Naive thymus-derived CD4-positive, alpha-beta T cell (primary cell): ENCODE measurements at regions not wholly inside any gene's neighbourhood (a gene's known extent, or its start where the extent isn't known, plus 50 kb on each side); places are given as distances from the start of the nearest gene placed in this dataset.
"Not testable (repeated sequence)": the region's sequence is repeated elsewhere in the genome, so short reads cannot be mapped to it uniquely, and the experiment has no call there.

ENCODE experiments used
- ATAC-seq: fragments of 150-1000 bp; cut with Tn5 transposase; 2 replicates; pipeline ENCODE4 v1.10.0; 2021; ENCODE audit warnings: mild to moderate bottlenecking, moderate library complexity
- CTCF ChIA-PET: fragments of 350-600 bp; sonication (Branson Sonifier 250); formaldehyde crosslinking; loops from one replicate; lab custom pipeline; 2021; ENCODE audit warnings: antibody characterized with exemption; lab: Charles Lee
- POLR2A ChIA-PET: fragments of 350-600 bp; sonication (Branson Sonifier 250); formaldehyde crosslinking; loops from one replicate; lab custom pipeline; 2021; ENCODE audit warnings: antibody characterized with exemption, inconsistent platforms; lab: Charles Lee
- DNase-seq, 9 donors: peaks; one replicate each; pipeline versions ENCODE4 v3.0.0 to v3.0.0-alpha.2; 2020 to 2022; ENCODE audit warnings: mixed read lengths in 1 of 9
- H3K27ac ChIP-seq: one replicate; pipeline ENCODE4 v1.7.0; 2013; ENCODE audit warnings: mild to moderate bottlenecking, low read depth, low read length, moderate library complexity
- H3K27me3 ChIP-seq, 2 donors: one replicate each; pipeline ENCODE4 v1.7.0; 2013; ENCODE audit warnings: low read length in 2 of 2, mild to moderate bottlenecking in 2 of 2, moderate library complexity in 2 of 2; ENCODE audit not compliant: control insufficient read depth in 2 of 2, insufficient read depth in 2 of 2
- H3K36me3 ChIP-seq, 3 experiments: 1 replicate in 2 of 3; 2 replicates in 1 of 3; pipeline ENCODE4 v1.7.0; 2013; ENCODE audit warnings: low read length in 3 of 3, mild to moderate bottlenecking in 3 of 3, moderate library complexity in 1 of 3; ENCODE audit not compliant: insufficient read depth in 3 of 3, control insufficient read depth in 2 of 3
- H3K4me1 ChIP-seq, 2 donors: one replicate each; pipeline ENCODE4 v1.7.0; 2013; ENCODE audit warnings: low read length in 2 of 2, mild to moderate bottlenecking in 2 of 2, moderate library complexity in 1 of 2; ENCODE audit not compliant: control insufficient read depth in 2 of 2, insufficient read depth in 2 of 2
- H3K4me3 ChIP-seq: 2 replicates; pipeline ENCODE4 v1.7.0; 2013; ENCODE audit warnings: mild to moderate bottlenecking, low read length
- H3K9me3 ChIP-seq, 3 experiments: 1 replicate in 2 of 3; 2 replicates in 1 of 3; pipeline ENCODE4 v1.7.0; 2013; ENCODE audit warnings: low read length in 3 of 3; ENCODE audit not compliant: control insufficient read depth in 2 of 3
- H3K27ac Mint-ChIP-seq, 9 donors: one replicate each; pipeline ENCODE4 v1.8.0; 2020 to 2022; ENCODE audit warnings: mixed read lengths in 9 of 9, mild to moderate bottlenecking in 8 of 9, moderate library complexity in 5 of 9, inconsistent platforms in 2 of 9
- H3K27me3 Mint-ChIP-seq, 5 donors: one replicate each; pipeline ENCODE4 v1.8.0; 2021 to 2022; ENCODE audit warnings: mixed read lengths in 5 of 5, mild to moderate bottlenecking in 1 of 5
- H3K36me3 Mint-ChIP-seq, 5 donors: one replicate each; pipeline ENCODE4 v1.8.0; 2020 to 2022; ENCODE audit warnings: mixed read lengths in 5 of 5, mild to moderate bottlenecking in 3 of 5, inconsistent platforms in 1 of 5
- H3K4me1 Mint-ChIP-seq, 7 donors: one replicate each; pipeline ENCODE4 v1.8.0; 2020 to 2022; ENCODE audit warnings: mixed read lengths in 7 of 7, mild to moderate bottlenecking in 3 of 7, inconsistent platforms in 1 of 7
- H3K4me3 Mint-ChIP-seq, 10 donors: one replicate each; pipeline ENCODE4 v1.8.0; 2020 to 2022; ENCODE audit warnings: mild to moderate bottlenecking in 10 of 10, mixed read lengths in 10 of 10, moderate library complexity in 6 of 10, inconsistent platforms in 2 of 10
- H3K9me3 Mint-ChIP-seq, 11 donors: one replicate each; pipeline ENCODE4 v1.8.0; 2020 to 2022; ENCODE audit warnings: mixed read lengths in 11 of 11, mild to moderate bottlenecking in 4 of 11, inconsistent platforms in 1 of 11, moderate library complexity in 1 of 11
- intact Hi-C, 2 donors: fragments of 100-400 bp; cut with micrococcal nuclease; formaldehyde crosslinking; loops; one replicate each; pipeline ENCODE4 v1.15.1; 2023

GRCh38 chr4:22596409-22596808 is 80.5 kb upstream of the ADGRA3 start:
- no peak for DNase-seq
- CTCF ChIA-PET = no interaction called here
- H3K27me3 ChIP-seq = no peaks in the 10 kb centered on the region
- H3K4me1 ChIP-seq = no peaks in the 10 kb centered on the region
- Mint-ChIP-seq H3K36me3 (no peaks in the 10 kb centered on the region), H3K4me1 (peaks cover 0 to 2% (median 0%) of the 10 kb centered on the region in 7 donors), H3K9me3 (peaks cover 0 to 2% (median 0%) of the 10 kb centered on the region in 11 donors), H3K27me3 (no peaks in the 10 kb centered on the region), H3K4me3 (no peak overlapping the region), H3K27ac (peak overlapping the region in 1 of 9 donors; percentile 9)
- H3K36me3 ChIP-seq = no peaks in the 10 kb centered on the region
- no peak overlapping the region for H3K27ac ChIP-seq
- no peak for ATAC-seq
- intact Hi-C loops = no loop called here
- H3K4me3 ChIP-seq = no peak overlapping the region
- no peaks in the 10 kb centered on the region for H3K9me3 ChIP-seq
- POLR2A ChIA-PET = no interaction called here

- Histone ChIP-seq H3K27ac (no peak overlapping the region), H3K36me3 (no peaks in the 10 kb centered on the region), H3K9me3 (no peaks in the 10 kb centered on the region), H3K4me1 (no peaks in the 10 kb centered on the region), H3K4me3 (no peak overlapping the region), H3K27me3 (no peaks in the 10 kb centered on the region)
- H3K4me1 Mint-ChIP-seq = peaks cover 0 to 2% (median 0%) of the 10 kb centered on the region in 7 donors
- CTCF ChIA-PET = no interaction called here
- intact Hi-C loops = no loop called here
- H3K27me3 Mint-ChIP-seq = no peaks in the 10 kb centered on the region
- ATAC-seq (no peak), DNase-seq (no peak)
- POLR2A ChIA-PET = no interaction called here
- H3K36me3 Mint-ChIP-seq = no peaks in the 10 kb centered on the region
- peaks cover 0 to 2% (median 0%) of the 10 kb centered on the region in 11 donors for H3K9me3 Mint-ChIP-seq
- peak overlapping the region in 1 of 10 donors; percentile 44 for H3K4me3 Mint-ChIP-seq
- peak overlapping the region in 1 of 9 donors; percentile 56 for H3K27ac Mint-ChIP-seq
Measured at GRCh38 chr4:22597471-22597870, 81.6 kb upstream of the ADGRA3 start.

- H3K27me3 Mint-ChIP-seq, H3K9me3 Mint-ChIP-seq, H3K4me1 ChIP-seq, H3K36me3 Mint-ChIP-seq, DNase-seq, H3K9me3 ChIP-seq, POLR2A ChIA-PET, H3K27me3 ChIP-seq, H3K36me3 ChIP-seq, CTCF ChIA-PET, H3K4me1 Mint-ChIP-seq, H3K4me3 ChIP-seq, intact Hi-C loops, H3K27ac ChIP-seq, H3K4me3 Mint-ChIP-seq, ATAC-seq, H3K27ac Mint-ChIP-seq: not testable (repeated sequence)
Measured at GRCh38 chr4:22598113-22599047, 82.5 kb upstream of the ADGRA3 start.

- H3K4me3 ChIP-seq, DNase-seq, CTCF ChIA-PET, H3K4me3 Mint-ChIP-seq, H3K9me3 ChIP-seq, H3K36me3 Mint-ChIP-seq, H3K27me3 ChIP-seq, H3K4me1 Mint-ChIP-seq, H3K9me3 Mint-ChIP-seq, H3K36me3 ChIP-seq, H3K27ac Mint-ChIP-seq, H3K4me1 ChIP-seq, H3K27ac ChIP-seq, POLR2A ChIA-PET, intact Hi-C loops, ATAC-seq, H3K27me3 Mint-ChIP-seq: not testable (repeated sequence)
Measured at GRCh38 chr4:22599228-22599928, 83.5 kb upstream of the ADGRA3 start.

GRCh38 chr4:22599929-22600432 is 84.1 kb upstream of the ADGRA3 start:
- H3K27ac ChIP-seq, H3K27me3 Mint-ChIP-seq, H3K4me1 ChIP-seq, H3K36me3 ChIP-seq, H3K9me3 ChIP-seq, H3K4me3 ChIP-seq, ATAC-seq, H3K9me3 Mint-ChIP-seq, H3K4me1 Mint-ChIP-seq, H3K4me3 Mint-ChIP-seq, H3K27ac Mint-ChIP-seq, H3K27me3 ChIP-seq, H3K36me3 Mint-ChIP-seq, POLR2A ChIA-PET, CTCF ChIA-PET, DNase-seq: not testable (repeated sequence)
- intact Hi-C loops = loop anchor here in 1 of 2 donors (10.0 kb wide), 1 partner anchor 85 kb away; the partner anchor contains the start of gene ADGRA3

GRCh38 chr4:22601638-22602037 is 85.8 kb upstream of the ADGRA3 start:
- H3K27ac Mint-ChIP-seq, H3K4me3 Mint-ChIP-seq, H3K36me3 ChIP-seq, H3K36me3 Mint-ChIP-seq, H3K4me3 ChIP-seq, H3K27me3 ChIP-seq, CTCF ChIA-PET, H3K9me3 ChIP-seq, H3K27ac ChIP-seq, H3K27me3 Mint-ChIP-seq, H3K4me1 ChIP-seq, POLR2A ChIA-PET, H3K9me3 Mint-ChIP-seq, DNase-seq, ATAC-seq: not testable (repeated sequence)
- intact Hi-C loops = loop anchor here in 1 of 2 donors (10.0 kb wide), 1 partner anchor 87 kb away; the partner anchor contains the start of gene ADGRA3
- H3K4me1 Mint-ChIP-seq = peaks cover under 1 to 10% (median 7%) of the 10 kb centered on the region in 7 donors
